CD4-positive, alpha-beta T cell (primary cell): ENCODE measurements at regions not wholly inside any gene's neighbourhood (a gene's known extent, or its start where the extent isn't known, plus 50 kb on each side); places are given as distances from the start of the nearest gene placed in this dataset.

Experiments
- ATAC-seq: fragments of 200-7000 bp; cut with Tn5 transposase; one replicate; pipeline ENCODE4 v1.10.0; 2022; ENCODE audit warnings: mild to moderate bottlenecking; ENCODE audit not compliant: poor library complexity
- CTCF ChIA-PET: fragments of 350-600 bp; sonication (Branson Sonifier 250); formaldehyde crosslinking; loops from one replicate; lab custom pipeline; 2021; ENCODE audit warnings: antibody characterized with exemption, inconsistent platforms; lab: Charles Lee
- POLR2A ChIA-PET: fragments of 350-600 bp; sonication (Branson Sonifier 250); formaldehyde crosslinking; loops from one replicate; lab custom pipeline; 2021; ENCODE audit warnings: antibody characterized with exemption, inconsistent platforms; lab: Charles Lee
- DNase-seq, 14 experiments: peaks; one replicate each; pipeline ENCODE4 v3.0.0-alpha.2; 2013 to 2020; ENCODE audit warnings: mixed read lengths in 2 of 14
- H3K27ac ChIP-seq, 2 donors: one replicate each; pipeline versions ENCODE4 v1.5.1 to v1.7.0; 2013; ENCODE audit warnings: low read length in 2 of 2, low read depth in 1 of 2, mild to moderate bottlenecking in 1 of 2
- H3K27me3 ChIP-seq, 2 experiments: 1 replicate in 1 of 2; 2 replicates in 1 of 2; pipeline versions ENCODE4 v1.6.1 to v1.7.0; 2013; ENCODE audit warnings: low read length in 2 of 2, control low read depth in 1 of 2, mild to moderate bottlenecking in 1 of 2, moderate library complexity in 1 of 2; ENCODE audit not compliant: insufficient read depth in 2 of 2, control insufficient read depth in 1 of 2
- H3K36me3 ChIP-seq: one replicate; pipeline ENCODE4 v1.6.1; 2013; ENCODE audit warnings: low read length, control low read depth; ENCODE audit not compliant: insufficient read depth
- H3K4me1 ChIP-seq: one replicate; pipeline ENCODE4 v1.6.1; 2013; ENCODE audit warnings: low read length, control low read depth; ENCODE audit not compliant: insufficient read depth
- H3K4me3 ChIP-seq: one replicate; pipeline ENCODE4 v1.5.1; 2013; ENCODE audit warnings: mild to moderate bottlenecking, low read length, moderate library complexity
- H3K9me3 ChIP-seq, 2 experiments: 1 replicate in 1 of 2; 2 replicates in 1 of 2; pipeline versions ENCODE4 v1.6.1 to v1.7.0; 2013; ENCODE audit warnings: low read length in 2 of 2, mild to moderate bottlenecking in 2 of 2, control low read depth in 1 of 2, moderate library complexity in 1 of 2; ENCODE audit not compliant: control insufficient read depth in 1 of 2, insufficient read depth in 1 of 2
- H3K27ac Mint-ChIP-seq: one replicate; pipeline ENCODE4 v1.8.0; 2020; ENCODE audit warnings: mixed read lengths
- H3K27me3 Mint-ChIP-seq: one replicate; pipeline ENCODE4 v1.8.0; 2021; ENCODE audit warnings: mixed read lengths
- H3K36me3 Mint-ChIP-seq: one replicate; pipeline ENCODE4 v1.8.0; 2021; ENCODE audit warnings: low read depth, mixed read lengths
- H3K4me1 Mint-ChIP-seq: one replicate; pipeline ENCODE4 v1.8.0; 2021; ENCODE audit warnings: low read depth, mixed read lengths
- H3K4me3 Mint-ChIP-seq: one replicate; pipeline ENCODE4 v1.8.0; 2020; ENCODE audit warnings: mild to moderate bottlenecking, mixed read lengths
- H3K9me3 Mint-ChIP-seq: one replicate; pipeline ENCODE4 v1.8.0; 2020; ENCODE audit warnings: mixed read lengths
- intact Hi-C, 2 experiments: fragments of 100-400 bp; cut with DNase I in 1 of 2; cut with micrococcal nuclease in 1 of 2; formaldehyde crosslinking; loops; one replicate each; pipeline versions ENCODE4 v1.15.1 to v1.9.0; 2023 to 2025; cut with DNase I, micrococcal nuclease
- TF ChIP-seq, protein P1 (sequence below): fragments of 200-600 bp; IDR thresholded peaks from one replicate; pipeline ENCODE4 v1.8.0; 2022; ENCODE audit warnings: antibody characterized with exemption, mild to moderate bottlenecking

DNA sequence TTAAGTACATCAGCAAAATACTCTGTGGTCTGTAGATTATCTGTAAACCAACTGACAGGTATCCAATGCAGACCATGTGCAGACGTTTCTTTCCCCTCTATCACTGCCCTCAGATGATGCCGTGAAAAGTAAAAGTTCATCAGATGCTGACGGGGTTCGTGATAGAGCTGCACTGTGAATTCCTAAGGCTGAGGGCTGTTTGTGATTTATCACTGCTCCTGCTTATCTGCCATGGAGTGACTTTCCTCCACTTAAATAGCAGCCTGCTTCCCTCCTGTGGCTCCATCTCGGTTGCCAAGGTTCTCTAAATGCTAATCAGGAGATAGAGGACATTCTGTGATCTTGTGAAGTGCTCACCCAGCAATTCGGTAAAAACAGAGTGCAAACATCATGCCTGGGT is 89.3 kb upstream of the SRD5A3 start:
- Histone ChIP-seq H3K36me3 (no peaks in the 10 kb centered on the region), H3K4me3 (no peak overlapping the region), H3K4me1 (no peaks in the 10 kb centered on the region), H3K27ac (no peak overlapping the region), H3K9me3 (no peaks in the 10 kb centered on the region), H3K27me3 (peaks cover 0 to 9% of the 10 kb centered on the region in 2 experiments)
- ATAC-seq (no peak), DNase-seq (no peak)
- no peaks in the 10 kb centered on the region for H3K9me3 Mint-ChIP-seq
- H3K4me1 Mint-ChIP-seq = no peaks in the 10 kb centered on the region
- POLR2A ChIA-PET = no interaction called here
- TF ChIP-seq, protein P1, sequence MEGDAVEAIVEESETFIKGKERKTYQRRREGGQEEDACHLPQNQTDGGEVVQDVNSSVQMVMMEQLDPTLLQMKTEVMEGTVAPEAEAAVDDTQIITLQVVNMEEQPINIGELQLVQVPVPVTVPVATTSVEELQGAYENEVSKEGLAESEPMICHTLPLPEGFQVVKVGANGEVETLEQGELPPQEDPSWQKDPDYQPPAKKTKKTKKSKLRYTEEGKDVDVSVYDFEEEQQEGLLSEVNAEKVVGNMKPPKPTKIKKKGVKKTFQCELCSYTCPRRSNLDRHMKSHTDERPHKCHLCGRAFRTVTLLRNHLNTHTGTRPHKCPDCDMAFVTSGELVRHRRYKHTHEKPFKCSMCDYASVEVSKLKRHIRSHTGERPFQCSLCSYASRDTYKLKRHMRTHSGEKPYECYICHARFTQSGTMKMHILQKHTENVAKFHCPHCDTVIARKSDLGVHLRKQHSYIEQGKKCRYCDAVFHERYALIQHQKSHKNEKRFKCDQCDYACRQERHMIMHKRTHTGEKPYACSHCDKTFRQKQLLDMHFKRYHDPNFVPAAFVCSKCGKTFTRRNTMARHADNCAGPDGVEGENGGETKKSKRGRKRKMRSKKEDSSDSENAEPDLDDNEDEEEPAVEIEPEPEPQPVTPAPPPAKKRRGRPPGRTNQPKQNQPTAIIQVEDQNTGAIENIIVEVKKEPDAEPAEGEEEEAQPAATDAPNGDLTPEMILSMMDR = no peak
- intact Hi-C loops = no loop called here
- no peak overlapping the region for H3K4me3 Mint-ChIP-seq
- no peak overlapping the region for H3K27ac Mint-ChIP-seq
- CTCF ChIA-PET = no interaction called here
- H3K27me3 Mint-ChIP-seq = peaks cover 24% of the 10 kb centered on the region
- no peaks in the 10 kb centered on the region for H3K36me3 Mint-ChIP-seq

DNA sequence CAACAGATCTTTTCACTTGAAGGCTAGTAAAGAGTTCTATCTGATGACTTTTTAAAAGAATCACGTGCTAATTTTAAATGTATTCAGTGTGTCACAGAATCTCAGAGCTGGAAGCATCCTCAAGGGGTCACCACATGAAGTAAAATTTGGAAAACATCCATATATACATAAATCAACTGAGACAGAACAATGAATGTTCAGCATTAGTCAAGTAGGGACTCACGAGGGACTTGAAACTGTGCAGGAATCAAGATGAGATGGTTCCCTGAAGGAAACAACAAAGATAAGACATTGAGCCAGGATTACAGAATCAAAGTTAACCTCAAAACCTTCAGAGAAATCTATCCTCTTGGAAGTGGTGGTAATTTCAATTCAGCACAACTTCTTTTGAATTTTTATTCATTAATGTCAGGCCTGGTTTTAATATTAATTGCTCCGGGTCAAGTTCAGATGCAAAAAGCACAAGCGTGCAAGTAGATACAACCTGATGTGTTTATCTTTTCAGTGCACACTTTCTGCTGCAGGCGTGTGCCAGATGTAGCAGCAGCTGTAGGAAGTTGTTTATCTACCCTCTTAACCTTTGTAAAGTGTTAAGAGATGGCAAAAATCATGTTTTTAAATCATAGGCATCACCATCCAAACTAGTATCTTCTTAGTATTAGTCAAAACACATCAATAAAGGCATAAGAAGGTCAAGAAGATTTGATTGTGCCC is 87.7 kb upstream of the SRD5A3 start:
- H3K36me3 Mint-ChIP-seq = no peaks in the 10 kb centered on the region
- no peak for ATAC-seq
- H3K9me3 ChIP-seq = no peaks in the 10 kb centered on the region
- TF ChIP-seq, protein P1 = no peak
- intact Hi-C loops = no loop called here
- peaks cover 0 to 6% of the 10 kb centered on the region in 2 experiments for H3K27me3 ChIP-seq
- H3K27me3 Mint-ChIP-seq = peaks cover 30% of the 10 kb centered on the region
- H3K4me3 ChIP-seq = no peak overlapping the region
- CTCF ChIA-PET = no interaction called here
- H3K4me1 Mint-ChIP-seq = no peaks in the 10 kb centered on the region
- H3K4me3 Mint-ChIP-seq = no peak overlapping the region
- POLR2A ChIA-PET = no interaction called here
- no peaks in the 10 kb centered on the region for H3K36me3 ChIP-seq
- no peaks in the 10 kb centered on the region for H3K4me1 ChIP-seq
- no peak overlapping the region for H3K27ac Mint-ChIP-seq
- no peaks in the 10 kb centered on the region for H3K9me3 Mint-ChIP-seq
- no peak overlapping the region for H3K27ac ChIP-seq
- DNase-seq = no peak

DNA sequence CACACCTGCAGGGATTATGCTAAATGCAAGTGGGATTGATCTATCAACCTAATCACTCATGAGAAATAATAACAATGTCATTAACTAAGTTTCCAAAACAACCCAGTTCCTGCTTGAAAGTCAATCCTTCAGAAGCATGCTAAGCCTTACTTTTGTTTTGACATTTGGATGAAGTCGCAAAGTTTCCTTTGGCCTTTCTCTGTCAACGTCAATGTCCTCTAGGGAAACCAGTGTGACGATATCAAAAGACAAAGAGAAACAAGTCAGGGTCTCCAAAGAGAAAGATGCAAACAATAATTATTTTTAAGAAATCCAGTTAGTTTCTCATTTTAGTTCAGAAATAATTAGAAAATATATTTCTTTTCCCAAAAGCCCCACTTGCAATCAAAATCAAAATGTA is 86.7 kb upstream of the SRD5A3 start:
- ATAC-seq = no peak
- DNase-seq = no peak
- H3K27ac Mint-ChIP-seq = no peak overlapping the region
- POLR2A ChIA-PET = no interaction called here
- TF ChIP-seq, protein P1 = no peak
- H3K36me3 Mint-ChIP-seq = no peaks in the 10 kb centered on the region
- H3K27me3 Mint-ChIP-seq = peaks cover 39% of the 10 kb centered on the region
- H3K9me3 Mint-ChIP-seq = no peaks in the 10 kb centered on the region
- CTCF ChIA-PET = no interaction called here
- no peaks in the 10 kb centered on the region for H3K4me1 Mint-ChIP-seq
- peaks cover 0 to 6% of the 10 kb centered on the region in 2 experiments for H3K27me3 ChIP-seq
- H3K4me1 ChIP-seq = no peaks in the 10 kb centered on the region
- H3K4me3 ChIP-seq = no peak overlapping the region
- no peak overlapping the region for H3K4me3 Mint-ChIP-seq
- intact Hi-C loops = no loop called here
- H3K36me3 ChIP-seq = no peaks in the 10 kb centered on the region
- H3K27ac ChIP-seq = no peak overlapping the region
- H3K9me3 ChIP-seq = no peaks in the 10 kb centered on the region
